OCI-LY7 (cell line): ENCODE measurements at regions not wholly inside any gene's neighbourhood (a gene's known extent, or its start where the extent isn't known, plus 50 kb on each side); places are given as distances from the start of the nearest gene placed in this dataset.
A peak's percentile ranks its signal among the peaks of the same experiment; 100 is the strongest.

Experiments used
- BruUV-seq: library from RNA; stranded (reverse); fragments of 400-500 nt; replicated peaks from 2 replicates; lab custom pipeline; 2021; lab: Mats Ljungman, UMichigan
- CTCF ChIA-PET: fragments of 300-600 bp; sonication (Branson Sonifier 250); formaldehyde crosslinking; loops from one replicate; lab custom pipeline; 2022; ENCODE audit warnings: antibody characterized with exemption; ENCODE audit not compliant: unreplicated experiment; lab: Charles Lee
- POLR2A ChIA-PET: fragments of 300-600 bp; sonication (Branson Sonifier 250); formaldehyde crosslinking; loops from one replicate; lab custom pipeline; 2022; ENCODE audit warnings: antibody characterized with exemption; lab: Charles Lee
- DNase-seq: peaks from one replicate; pipeline ENCODE4 v3.0.0-alpha.2; 2015; ENCODE audit warnings: low spot score
- H2AFZ ChIP-seq: fragments of 200-600 bp; sonication (generic), shearing (Covaris generic); 2 replicates; pipeline ENCODE4 v1.6.1; 2014; ENCODE audit warnings: mild to moderate bottlenecking, antibody characterized with exemption, low read length, moderate library complexity
- H3K27ac ChIP-seq: fragments of 200-600 bp; sonication (generic); 2 replicates; pipeline ENCODE4 v1.5.1; 2014; ENCODE audit warnings: mixed run types, low read depth, mild to moderate bottlenecking, moderate library complexity, low read length, inconsistent platforms; ENCODE audit not compliant: poor library complexity, severe bottlenecking
- H3K36me3 ChIP-seq: fragments of 200-600 bp; sonication (generic); 2 replicates; pipeline ENCODE4 v1.6.1; 2014; ENCODE audit warnings: mild to moderate bottlenecking, antibody characterized with exemption, low read length, moderate library complexity, mixed read lengths; ENCODE audit not compliant: insufficient read depth
- H3K4me1 ChIP-seq: fragments of 200-600 bp; sonication (generic); 2 replicates; pipeline ENCODE4 v1.5.1; 2014; ENCODE audit warnings: mild to moderate bottlenecking, low read length; ENCODE audit not compliant: insufficient read depth, poor library complexity, severe bottlenecking
- H3K4me2 ChIP-seq: fragments of 200-600 bp; sonication (generic); 2 replicates; pipeline ENCODE4 v1.6.1; 2014; ENCODE audit warnings: mild to moderate bottlenecking, low read length
- H3K4me3 ChIP-seq: fragments of 200-600 bp; sonication (generic); 2 replicates; pipeline ENCODE4 v1.5.1; 2014; ENCODE audit warnings: mild to moderate bottlenecking, low read depth, low read length; ENCODE audit not compliant: poor library complexity, severe bottlenecking
- H3K79me2 ChIP-seq: fragments of 200-600 bp; sonication (generic); 2 replicates; pipeline ENCODE4 v1.6.1; 2016; ENCODE audit warnings: low read depth, mild to moderate bottlenecking, low read length, moderate library complexity, mixed read lengths; ENCODE audit not compliant: insufficient read depth
- H3K9me2 ChIP-seq: fragments of 200-600 bp; sonication (generic); 2 replicates; pipeline ENCODE4 v1.6.1; 2016; ENCODE audit warnings: mild to moderate bottlenecking, low read length, mixed read lengths; ENCODE audit not compliant: insufficient read depth
- H3K9me3 ChIP-seq: fragments of 200-600 bp; sonication (generic); 2 replicates; pipeline ENCODE4 v1.6.1; 2014; ENCODE audit warnings: mild to moderate bottlenecking, mixed run types, low read length, mixed read lengths
- H4K20me1 ChIP-seq: fragments of 200-600 bp; sonication (generic); 2 replicates; pipeline ENCODE4 v1.6.1; 2014; ENCODE audit warnings: mild to moderate bottlenecking, antibody characterized with exemption, low read length, moderate library complexity, mixed read lengths; ENCODE audit not compliant: insufficient read depth
- EZH2phosphoT487 ChIP-seq: fragments of 200-600 bp; sonication (generic); IDR thresholded peaks from 2 replicates; pipeline ENCODE4 v1.6.1; 2018; ENCODE audit warnings: low read depth, borderline replicate concordance, mild to moderate bottlenecking, mixed run types, antibody characterized with exemption, low read length, moderate library complexity, mixed read lengths
- intact Hi-C: fragments of 100-400 bp; cut with micrococcal nuclease; formaldehyde crosslinking; loops from one replicate; pipeline ENCODE4 v1.10.0; 2022; ENCODE audit not compliant: unreplicated experiment
- TF ChIP-seq, protein P1 (sequence below): fragments of 200-600 bp; sonication (generic); conservative IDR thresholded peaks from 2 replicates; pipeline ENCODE4 v1.5.1; 2014; ENCODE audit warnings: mild to moderate bottlenecking, antibody characterized with exemption, low read length, moderate library complexity, mixed read lengths

DNA sequence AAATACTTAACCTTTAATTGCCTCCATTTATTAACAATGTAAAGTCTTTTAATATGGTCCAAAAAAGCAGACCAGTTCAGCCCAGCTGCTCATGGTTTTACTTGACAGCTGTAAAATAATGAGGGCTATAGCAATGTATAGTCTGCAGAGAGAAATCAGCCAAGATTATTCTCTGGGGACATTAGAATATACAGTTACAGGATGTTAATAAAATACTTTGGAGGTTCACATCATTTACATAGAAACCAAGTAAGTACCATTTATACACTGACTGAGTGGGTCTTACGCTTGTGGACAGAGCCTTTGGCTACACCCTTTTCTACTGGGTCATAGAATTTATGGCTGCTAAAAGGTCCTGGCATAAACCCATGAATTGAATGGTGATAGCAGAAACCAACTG is 340.7 kb upstream of the CELF2 start:
- Histone ChIP-seq H3K4me1 (no peaks in the 10 kb centered on the region), H3K4me3 (no peak overlapping the region), H3K27ac (no peak overlapping the region), H4K20me1 (no peaks in the 10 kb centered on the region), H3K4me2 (no peak overlapping the region), H3K36me3 (no peaks in the 10 kb centered on the region), H3K79me2 (no peaks in the 10 kb centered on the region), H2AFZ (no peak overlapping the region), H3K9me2 (no peaks in the 10 kb centered on the region), H3K9me3 (no peaks in the 10 kb centered on the region)
- BruUV-seq, result no TSS peak
- CTCF ChIA-PET, result no interaction called here
- no peak for TF ChIP-seq EZH2phosphoT487
- TF ChIP-seq, protein P1, sequence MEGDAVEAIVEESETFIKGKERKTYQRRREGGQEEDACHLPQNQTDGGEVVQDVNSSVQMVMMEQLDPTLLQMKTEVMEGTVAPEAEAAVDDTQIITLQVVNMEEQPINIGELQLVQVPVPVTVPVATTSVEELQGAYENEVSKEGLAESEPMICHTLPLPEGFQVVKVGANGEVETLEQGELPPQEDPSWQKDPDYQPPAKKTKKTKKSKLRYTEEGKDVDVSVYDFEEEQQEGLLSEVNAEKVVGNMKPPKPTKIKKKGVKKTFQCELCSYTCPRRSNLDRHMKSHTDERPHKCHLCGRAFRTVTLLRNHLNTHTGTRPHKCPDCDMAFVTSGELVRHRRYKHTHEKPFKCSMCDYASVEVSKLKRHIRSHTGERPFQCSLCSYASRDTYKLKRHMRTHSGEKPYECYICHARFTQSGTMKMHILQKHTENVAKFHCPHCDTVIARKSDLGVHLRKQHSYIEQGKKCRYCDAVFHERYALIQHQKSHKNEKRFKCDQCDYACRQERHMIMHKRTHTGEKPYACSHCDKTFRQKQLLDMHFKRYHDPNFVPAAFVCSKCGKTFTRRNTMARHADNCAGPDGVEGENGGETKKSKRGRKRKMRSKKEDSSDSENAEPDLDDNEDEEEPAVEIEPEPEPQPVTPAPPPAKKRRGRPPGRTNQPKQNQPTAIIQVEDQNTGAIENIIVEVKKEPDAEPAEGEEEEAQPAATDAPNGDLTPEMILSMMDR, result no peak
- intact Hi-C loops, result loop anchor here (5.0 to 10.0 kb wide), 3 partner anchors 595 to 1332 kb away; no protein-coding TSS in a partner anchor
- DNase-seq, result no peak
- POLR2A ChIA-PET, result no interaction called here

DNA sequence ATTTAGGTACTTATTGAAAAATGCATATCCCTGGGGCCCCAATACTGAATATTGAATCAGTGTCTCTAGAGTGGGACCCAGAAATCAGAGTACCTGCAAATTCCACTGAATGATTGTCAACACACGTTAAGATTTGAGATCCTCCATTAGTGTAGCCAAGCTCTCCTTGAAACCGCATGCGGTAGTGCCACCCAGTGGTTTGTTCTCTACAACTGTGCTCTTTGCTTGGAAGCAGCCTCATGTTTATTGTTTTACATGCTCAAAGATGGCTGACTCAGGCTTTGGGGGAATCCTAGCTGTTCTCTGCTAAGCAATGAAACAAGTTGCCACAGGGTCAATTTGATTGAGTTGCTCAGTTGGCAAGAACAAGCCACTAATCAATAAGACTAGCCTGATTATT is 340.2 kb upstream of the CELF2 start:
- Histone ChIP-seq H4K20me1 (no peaks in the 10 kb centered on the region), H3K4me1 (no peaks in the 10 kb centered on the region), H3K9me3 (no peaks in the 10 kb centered on the region), H2AFZ (no peak overlapping the region), H3K4me3 (no peak overlapping the region), H3K36me3 (no peaks in the 10 kb centered on the region), H3K27ac (no peak overlapping the region), H3K4me2 (no peak overlapping the region), H3K9me2 (no peaks in the 10 kb centered on the region), H3K79me2 (no peaks in the 10 kb centered on the region)
- intact Hi-C loops, result loop anchor here (5.0 to 10.0 kb wide), 3 partner anchors 595 to 1333 kb away; no protein-coding TSS in a partner anchor
- peak; percentile 39 for DNase-seq
- POLR2A ChIA-PET, result no interaction called here
- TF ChIP-seq EZH2phosphoT487, result no peak
- TF ChIP-seq, protein P1, result peak; percentile 68
- no TSS peak for BruUV-seq
- CTCF ChIA-PET, result no interaction called here

DNA sequence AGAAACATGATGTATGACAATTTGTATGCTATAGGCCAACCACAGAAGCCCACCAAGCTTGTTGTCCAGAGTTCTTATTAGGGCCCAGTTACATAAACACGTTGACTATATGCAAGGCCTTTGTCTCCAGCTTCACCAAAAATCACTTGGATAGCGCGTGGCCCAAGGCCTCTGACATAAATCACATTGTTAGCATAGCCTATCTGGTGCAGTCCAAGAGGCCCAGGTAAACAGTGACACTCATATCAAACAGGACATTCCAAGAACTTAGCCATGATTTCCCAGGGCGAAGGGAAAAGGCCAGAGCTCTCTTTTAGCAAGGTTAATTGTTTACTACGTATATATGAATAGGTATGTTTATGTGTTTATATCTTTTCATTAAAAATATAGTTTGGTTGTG is 337.2 kb upstream of the CELF2 start:
- Histone ChIP-seq H3K4me3 (no peak overlapping the region), H4K20me1 (no peaks in the 10 kb centered on the region), H3K27ac (no peak overlapping the region), H3K4me1 (no peaks in the 10 kb centered on the region), H2AFZ (no peak overlapping the region), H3K79me2 (no peaks in the 10 kb centered on the region), H3K4me2 (no peak overlapping the region), H3K36me3 (no peaks in the 10 kb centered on the region), H3K9me2 (no peaks in the 10 kb centered on the region), H3K9me3 (no peaks in the 10 kb centered on the region)
- CTCF ChIA-PET, result no interaction called here
- no peak for TF ChIP-seq EZH2phosphoT487
- TF ChIP-seq, protein P1, result no peak
- POLR2A ChIA-PET, result interaction anchor here (0.6 kb wide), 1 partner anchor 130 kb away, joined by 4 read pairs; no protein-coding TSS in a partner anchor
- DNase-seq, result no peak
- no TSS peak for BruUV-seq
- intact Hi-C loops, result no loop called here
